Activated CD4-positive, alpha-beta T cell treated with anti-CD3 and anti-CD28 coated beads, Interleukin-2, Interleukin-6, amounts not matched to agents 100 ng/mL and 50 ng/mL, durations not matched to agents 16 hours and 8 hours (primary cell): ENCODE measurements at regions not wholly inside any gene's neighbourhood (a gene's known extent, or its start where the extent isn't known, plus 50 kb on each side); places are given as distances from the start of the nearest gene placed in this dataset.
A peak's percentile ranks its signal among the peaks of the same experiment; 100 is the strongest.

Source experiments
- DNase-seq: peaks from one replicate; pipeline ENCODE4 v3.0.0-alpha.2; 2020

- DNase-seq: no peak
Observed at GRCh38 chr17:62913991-62914570, 52.0 kb upstream of the TANC2 start.

DNA sequence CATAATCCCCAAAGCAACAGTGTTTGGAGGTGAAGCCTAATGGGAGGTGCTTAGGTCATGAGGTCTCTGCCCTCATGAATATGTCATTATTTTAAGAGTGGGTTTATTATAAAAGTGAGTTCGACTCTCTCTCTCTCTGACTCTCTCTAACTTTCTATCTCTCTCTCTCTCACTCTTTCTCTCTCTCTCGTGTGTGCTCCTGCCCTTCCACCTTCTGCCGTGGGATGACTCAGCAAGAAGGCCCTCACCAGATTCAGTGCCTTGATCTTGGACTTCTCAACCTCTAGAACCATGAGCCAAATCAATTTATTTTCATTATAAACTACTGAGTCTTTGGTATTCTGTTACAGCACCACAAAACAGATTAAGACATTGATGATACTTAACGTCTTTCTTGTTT is 53.7 kb upstream of the TANC2 start:
- DNase-seq: no peak

GRCh38 chr17:62911114-62911513 is 54.9 kb upstream of the TANC2 start:
- no peak for DNase-seq

DNA sequence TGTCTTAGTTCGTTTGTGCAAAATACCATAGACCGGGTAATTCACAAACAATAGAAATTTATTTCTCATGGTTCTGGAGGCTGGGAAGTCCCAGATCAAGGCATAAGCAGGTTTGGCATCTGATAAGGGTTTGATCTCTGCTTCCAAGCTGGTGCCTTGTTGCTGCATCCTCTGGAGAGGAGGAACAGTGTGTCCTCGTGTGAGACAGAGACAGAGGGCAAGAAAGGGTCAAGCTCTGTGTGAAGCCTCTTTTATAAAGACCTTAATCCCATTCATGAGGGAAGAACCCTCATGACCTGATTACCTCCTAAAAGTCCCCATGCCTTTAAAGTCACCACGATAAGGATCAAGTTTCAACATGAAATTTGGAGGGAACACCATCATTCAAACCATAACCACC is 55.8 kb upstream of the TANC2 start:
- DNase-seq: no peak

DNA sequence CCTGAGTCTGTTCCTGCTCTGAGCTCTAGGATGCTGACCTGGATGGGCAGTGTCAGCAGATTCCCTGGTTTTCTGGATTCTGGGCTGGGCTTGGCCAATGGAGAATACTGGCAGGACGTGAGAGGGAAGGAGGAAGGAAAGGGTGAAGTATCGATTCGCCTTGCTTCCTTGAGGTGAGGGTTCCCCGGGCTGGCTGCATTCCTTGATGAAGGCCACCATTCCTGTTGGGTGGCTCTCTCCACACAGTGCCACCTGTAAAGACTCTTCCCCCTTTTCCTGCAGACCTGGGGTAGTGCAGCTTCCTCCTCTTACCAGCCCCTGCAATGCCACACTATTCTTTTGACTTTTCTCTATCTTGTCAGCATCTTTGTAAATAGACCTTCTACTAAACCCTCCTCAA is 58.1 kb upstream of the TANC2 start:
- DNase-seq: no peak

DNA sequence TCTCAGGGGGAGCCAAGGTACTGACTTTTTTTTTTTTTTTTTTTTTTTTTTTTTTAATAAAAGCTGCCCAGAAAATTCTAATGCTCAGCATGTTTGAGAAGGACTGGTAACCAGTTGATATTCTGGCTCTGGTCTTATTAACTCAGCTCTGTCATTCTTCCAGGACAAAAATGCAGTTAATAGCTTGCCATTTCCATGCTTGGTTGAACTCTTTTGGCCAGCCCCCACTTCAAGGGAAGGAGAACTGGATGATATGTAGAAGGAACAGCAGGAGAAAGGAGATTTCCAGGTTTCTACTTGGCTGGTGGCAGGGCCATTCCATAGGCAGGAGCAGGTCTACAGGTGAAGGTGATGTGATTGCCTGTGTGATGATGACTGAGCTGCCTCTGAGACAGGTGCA is 59.2 kb upstream of the TANC2 start:
- DNase-seq: no peak

DNA sequence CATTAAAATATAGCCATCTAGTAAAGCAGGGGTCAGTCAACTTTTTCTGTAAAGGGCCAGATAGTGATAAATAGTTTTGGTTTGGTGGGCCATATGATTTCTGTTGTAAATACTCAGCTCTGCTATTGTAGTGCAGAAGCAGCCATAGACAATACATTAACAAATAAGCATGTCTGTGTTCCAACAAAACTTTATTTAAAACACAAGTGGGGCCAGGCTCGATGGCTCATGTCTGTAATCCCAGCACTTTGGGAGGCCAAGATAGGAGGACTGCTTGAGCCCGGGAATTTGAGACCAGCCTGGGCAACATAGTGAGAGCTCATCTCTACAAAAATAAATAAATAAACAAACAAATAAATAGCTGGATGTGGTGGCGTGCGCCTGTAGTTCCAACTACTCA is 60.8 kb upstream of the TANC2 start:
- DNase-seq: no peak

GRCh38 chr17:62902531-62903220 is 63.4 kb upstream of the TANC2 start:
- DNase-seq: no peak

GRCh38 chr17:62901544-62901943 is 64.5 kb upstream of the TANC2 start:
- DNase-seq: no peak

DNA sequence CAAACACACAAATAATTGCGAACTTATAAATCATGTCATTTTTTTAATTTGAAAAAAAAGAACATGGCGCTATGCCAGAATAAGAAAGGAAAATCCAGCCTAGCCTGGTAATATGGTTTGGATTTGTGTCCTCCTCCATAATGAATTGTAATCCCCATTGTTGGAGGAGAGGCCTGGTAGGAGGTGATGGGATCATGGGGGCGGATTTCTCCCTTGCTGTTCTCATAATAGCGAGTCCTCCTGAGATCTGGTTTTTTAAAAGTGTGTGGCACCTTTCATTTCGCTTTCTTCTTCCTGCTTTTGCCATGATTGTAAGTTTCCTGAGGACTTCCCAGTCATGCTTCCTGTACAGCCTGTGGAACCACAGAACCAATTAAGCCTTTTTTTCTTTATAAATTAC is 65.9 kb upstream of the TANC2 start:
- no peak for DNase-seq

GRCh38 chr17:62899361-62899760 is 66.7 kb upstream of the TANC2 start:
- DNase-seq: no peak

- no peak for DNase-seq
Observed at GRCh38 chr17:62898239-62898864, 67.7 kb upstream of the TANC2 start.

DNA sequence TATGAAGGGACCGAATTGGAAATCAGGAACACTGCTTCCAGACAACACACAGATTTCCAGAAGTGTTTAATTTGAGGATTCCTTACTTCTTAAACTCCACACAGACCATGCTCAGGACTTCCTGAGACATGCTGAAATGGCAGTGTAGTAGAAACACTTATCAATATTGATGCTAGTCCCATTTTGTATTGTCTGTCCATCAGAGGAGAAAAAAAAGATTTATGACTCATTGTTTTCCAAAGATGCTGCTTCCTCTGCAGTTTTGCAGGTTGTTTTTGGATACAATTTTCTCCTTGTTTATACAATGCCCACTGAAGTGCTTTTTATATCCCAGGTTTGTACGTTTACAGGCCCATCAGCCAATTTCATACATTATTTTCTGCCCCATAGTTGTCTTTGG is 68.3 kb upstream of the TANC2 start:
- no peak for DNase-seq

- no peak for DNase-seq
Observed at GRCh38 chr17:62895320-62896301, 70.4 kb upstream of the TANC2 start.

- peak; percentile 71 for DNase-seq
Observed at GRCh38 chr17:62892870-62893338, 73.1 kb upstream of the TANC2 start.

- no peak for DNase-seq
Observed at GRCh38 chr17:62892061-62892675, 73.9 kb upstream of the TANC2 start.

DNA sequence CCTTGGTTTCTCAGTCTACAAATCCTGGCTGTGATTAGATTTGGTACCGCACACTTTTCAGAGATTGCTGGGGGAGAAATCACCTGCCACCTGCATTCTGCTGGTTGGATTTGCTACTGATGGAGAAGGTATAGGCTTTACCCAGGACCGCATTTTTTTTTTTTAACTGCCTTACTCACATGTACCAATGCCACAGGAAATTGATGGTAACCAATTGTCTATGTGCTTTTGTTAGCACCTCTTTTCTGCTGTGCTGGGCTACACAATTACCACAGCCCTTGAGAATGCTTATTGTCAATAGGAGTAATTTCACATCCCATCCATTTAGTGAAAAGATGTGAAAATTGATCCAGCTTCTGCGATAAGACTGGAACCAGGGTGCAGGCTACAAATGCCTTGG is 74.4 kb upstream of the TANC2 start:
- DNase-seq: no peak

DNA sequence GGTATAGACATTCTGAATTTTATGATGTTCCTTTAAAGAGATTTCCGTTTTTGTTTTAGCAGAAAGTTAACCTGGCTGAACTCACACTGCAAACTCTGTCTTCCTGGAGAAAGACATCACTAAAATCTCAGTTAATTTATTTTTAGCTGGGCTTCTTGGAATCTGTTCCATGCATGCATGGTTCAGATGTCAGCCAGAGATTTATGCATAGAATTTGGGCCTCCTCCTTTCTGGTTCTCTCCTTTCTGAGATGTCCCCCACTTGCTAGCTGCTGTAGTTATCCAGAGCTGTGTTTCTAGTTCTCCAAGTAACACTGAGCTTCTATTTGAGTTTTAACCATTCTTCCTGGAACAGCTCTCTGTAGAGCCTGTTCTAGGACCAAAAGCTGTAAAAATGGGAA is 77.3 kb upstream of the TANC2 start:
- DNase-seq: no peak

- DNase-seq: no peak
Observed at GRCh38 chr17:62888148-62888547, 77.9 kb upstream of the TANC2 start.

DNA sequence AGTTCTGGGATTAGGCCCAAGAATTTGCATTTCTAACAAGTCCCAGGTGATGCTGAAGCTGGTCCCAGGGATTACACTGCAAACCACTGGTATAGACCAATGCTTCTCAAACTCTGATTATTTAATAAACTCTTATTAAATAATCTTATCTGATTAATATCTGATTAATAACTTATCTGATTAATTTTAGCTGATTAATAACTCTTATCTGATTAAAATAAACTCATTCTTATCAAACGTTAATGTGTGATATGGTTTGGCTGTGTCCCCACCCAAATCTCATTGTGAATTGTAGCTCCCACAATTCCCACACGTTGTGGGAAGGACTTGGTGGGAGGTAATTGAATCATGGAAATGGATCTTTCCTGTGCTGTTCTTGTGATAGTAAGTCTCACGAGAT is 78.6 kb upstream of the TANC2 start:
- DNase-seq: no peak

- DNase-seq: no peak
Observed at GRCh38 chr17:62884781-62885180, 76.7 kb upstream of the MARCHF10 start.

- peak; percentile 8 for DNase-seq
Observed at GRCh38 chr17:62882878-62883277, 74.8 kb upstream of the MARCHF10 start.

DNA sequence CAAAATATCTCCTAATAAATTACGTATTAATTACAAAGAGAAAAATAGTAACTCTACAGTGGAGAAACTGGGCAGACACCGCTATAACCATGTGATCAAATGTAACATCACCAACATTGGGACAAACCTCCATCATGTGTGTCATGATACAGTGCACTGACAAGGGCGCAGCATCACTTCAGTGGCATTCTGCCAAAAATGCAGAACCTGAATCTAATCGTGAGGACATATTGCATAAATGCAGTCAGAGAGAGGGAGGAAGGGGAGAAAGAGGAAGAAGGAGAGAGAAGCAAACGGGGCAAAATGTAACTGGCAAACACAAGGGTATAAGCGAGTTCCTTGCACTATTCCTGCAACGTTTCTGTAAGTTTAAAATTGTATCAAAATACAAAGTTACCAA is 74.2 kb upstream of the MARCHF10 start:
- DNase-seq: no peak
